Retinal pigment epithelial cell (primary cell): ENCODE measurements at regions not wholly inside any gene's neighbourhood (a gene's known extent, or its start where the extent isn't known, plus 50 kb on each side); places are given as distances from the start of the nearest gene placed in this dataset.

Experiments used
- DNase-seq: peaks from one replicate; pipeline ENCODE4 v3.0.0-alpha.2; 2010; ENCODE audit warnings: low read depth
- H3K4me3 ChIP-seq: 2 replicates; pipeline ENCODE4 v1.5.1; 2011; ENCODE audit warnings: mild to moderate bottlenecking, low read length, control low read depth, moderate library complexity
- CTCF ChIP-seq: conservative IDR thresholded peaks from 2 replicates; pipeline ENCODE4 v1.5.1; 2011; ENCODE audit warnings: low read depth, low read length, control low read depth, inconsistent platforms

DNA sequence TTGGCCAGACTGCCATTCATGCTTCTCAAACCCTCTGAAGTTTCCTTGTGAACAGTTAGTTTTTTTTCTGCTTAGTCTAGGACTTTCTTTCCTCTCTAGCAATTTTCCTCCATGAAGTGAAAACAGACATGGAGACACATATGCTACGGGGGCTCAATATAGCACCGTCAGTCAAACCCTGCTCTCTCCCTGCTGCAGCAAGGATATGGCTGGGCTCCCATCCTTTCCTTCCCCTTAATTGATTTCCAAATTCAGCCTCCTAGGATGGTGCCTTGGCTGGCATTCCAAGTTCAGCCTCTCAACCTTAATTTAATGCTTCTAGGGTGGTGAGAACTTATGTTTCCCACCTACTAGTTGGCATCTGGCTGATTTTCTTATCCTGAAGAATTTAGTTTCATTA is 436.7 kb downstream of the NPIPA7 start:
- no peak for DNase-seq
- no peak for TF ChIP-seq CTCF
- no peak overlapping the region for H3K4me3 ChIP-seq

GRCh38 chr16:16817196-16817595 is 438.3 kb downstream of the NPIPA7 start:
- no peak for DNase-seq
- H3K4me3 ChIP-seq: no peak overlapping the region
- no peak for TF ChIP-seq CTCF

- no peak for TF ChIP-seq CTCF
- H3K4me3 ChIP-seq: no peak overlapping the region
- no peak for DNase-seq
Measured at GRCh38 chr16:16821261-16821660, 442.3 kb downstream of the NPIPA7 start.

- no peak for DNase-seq
- no peak for TF ChIP-seq CTCF
- H3K4me3 ChIP-seq: no peak overlapping the region
Measured at GRCh38 chr16:16828913-16829398, 450.0 kb downstream of the NPIPA7 start.

DNA sequence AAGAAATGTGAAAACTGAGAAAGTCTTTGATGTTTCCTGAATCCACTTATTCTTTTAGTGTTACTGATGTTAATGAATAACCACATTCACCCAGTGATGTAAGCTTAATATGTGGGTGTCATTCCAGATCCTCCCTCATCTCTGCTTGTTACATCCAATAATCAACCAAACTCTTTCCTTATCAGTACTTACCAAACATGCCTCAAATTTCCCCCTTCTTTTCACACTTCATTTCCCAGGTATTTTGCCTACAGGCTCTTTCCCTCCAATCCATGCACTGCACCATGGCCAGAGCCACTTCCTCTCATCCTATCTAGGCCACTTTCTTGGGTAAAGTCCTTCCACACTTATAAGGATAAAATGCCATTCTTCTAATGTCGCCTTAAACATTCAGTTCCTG is 451.5 kb downstream of the NPIPA7 start:
- no peak for DNase-seq
- H3K4me3 ChIP-seq: no peak overlapping the region
- TF ChIP-seq CTCF: no peak

DNA sequence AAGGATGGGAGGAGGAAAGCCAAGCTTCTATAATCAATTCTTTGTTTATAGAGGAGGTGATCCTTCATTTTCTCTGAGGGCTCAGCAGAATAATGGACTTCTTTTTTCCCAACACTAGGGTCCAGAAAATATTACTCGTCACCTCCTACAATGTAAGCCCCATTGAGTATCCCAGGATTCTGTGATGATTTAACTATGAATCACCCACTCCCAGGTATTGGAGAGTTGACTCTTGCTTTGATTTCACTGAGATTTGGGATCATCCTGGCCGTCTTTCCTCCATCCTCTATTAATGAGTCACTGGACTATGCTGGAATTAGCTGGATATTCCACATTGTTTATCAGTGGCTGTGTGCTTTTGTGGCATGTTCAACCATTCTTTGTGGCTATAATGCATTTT is 452.0 kb downstream of the NPIPA7 start:
- no peak overlapping the region for H3K4me3 ChIP-seq
- no peak for TF ChIP-seq CTCF
- no peak for DNase-seq

GRCh38 chr16:16833165-16833564 is 454.2 kb downstream of the NPIPA7 start:
- no peak for DNase-seq
- no peak overlapping the region for H3K4me3 ChIP-seq
- TF ChIP-seq CTCF: no peak
